ENCODE measurements at regions not wholly inside any gene's neighbourhood (a gene's known extent, or its start where the extent isn't known, plus 50 kb on each side); places are given as distances from the start of the nearest gene placed in this dataset.

DNA sequence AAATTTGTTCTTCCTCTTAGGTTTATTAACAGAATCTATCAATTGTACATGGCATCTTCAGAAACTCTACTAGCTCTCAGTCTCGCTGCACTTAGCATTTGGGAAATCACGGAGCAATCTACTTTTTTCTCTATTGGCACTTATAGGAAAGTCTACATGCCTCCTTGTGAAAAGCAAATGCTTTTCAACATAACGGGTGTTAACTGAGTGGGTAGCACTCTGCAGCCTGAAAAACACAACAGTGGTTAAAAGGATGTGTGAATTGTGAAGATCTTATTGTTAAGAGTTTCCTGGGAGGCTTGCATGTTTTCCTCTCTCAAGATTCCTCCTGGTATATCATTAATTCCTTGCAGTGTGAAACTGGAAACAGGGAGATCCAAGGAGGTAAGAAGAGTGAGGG is 204.2 kb upstream of the SESN3 start:
- Mint-ChIP-seq H3K36me3 (ENCODE audit: low read depth) (0 out of 2 replicates have a peak, but pooled peaks cover 5% of the 10 kb centered on the region), H3K4me1 (ENCODE audit: low read depth) (no peaks in the 10 kb centered on the region), H3K27ac (no peak overlapping the region), H3K4me3 (no peak overlapping the region), H3K9me3 (peaks cover 11% of the 10 kb centered on the region; the same call in 1 of the 2 replicates), H3K27me3 (ENCODE audit: insufficient read depth) (no peaks in the 10 kb centered on the region)
- no peak for DNase-seq
- TF ChIP-seq, protein P1, sequence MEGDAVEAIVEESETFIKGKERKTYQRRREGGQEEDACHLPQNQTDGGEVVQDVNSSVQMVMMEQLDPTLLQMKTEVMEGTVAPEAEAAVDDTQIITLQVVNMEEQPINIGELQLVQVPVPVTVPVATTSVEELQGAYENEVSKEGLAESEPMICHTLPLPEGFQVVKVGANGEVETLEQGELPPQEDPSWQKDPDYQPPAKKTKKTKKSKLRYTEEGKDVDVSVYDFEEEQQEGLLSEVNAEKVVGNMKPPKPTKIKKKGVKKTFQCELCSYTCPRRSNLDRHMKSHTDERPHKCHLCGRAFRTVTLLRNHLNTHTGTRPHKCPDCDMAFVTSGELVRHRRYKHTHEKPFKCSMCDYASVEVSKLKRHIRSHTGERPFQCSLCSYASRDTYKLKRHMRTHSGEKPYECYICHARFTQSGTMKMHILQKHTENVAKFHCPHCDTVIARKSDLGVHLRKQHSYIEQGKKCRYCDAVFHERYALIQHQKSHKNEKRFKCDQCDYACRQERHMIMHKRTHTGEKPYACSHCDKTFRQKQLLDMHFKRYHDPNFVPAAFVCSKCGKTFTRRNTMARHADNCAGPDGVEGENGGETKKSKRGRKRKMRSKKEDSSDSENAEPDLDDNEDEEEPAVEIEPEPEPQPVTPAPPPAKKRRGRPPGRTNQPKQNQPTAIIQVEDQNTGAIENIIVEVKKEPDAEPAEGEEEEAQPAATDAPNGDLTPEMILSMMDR (IDR thresholded peaks at IDR 0.05), result no peak

DNA sequence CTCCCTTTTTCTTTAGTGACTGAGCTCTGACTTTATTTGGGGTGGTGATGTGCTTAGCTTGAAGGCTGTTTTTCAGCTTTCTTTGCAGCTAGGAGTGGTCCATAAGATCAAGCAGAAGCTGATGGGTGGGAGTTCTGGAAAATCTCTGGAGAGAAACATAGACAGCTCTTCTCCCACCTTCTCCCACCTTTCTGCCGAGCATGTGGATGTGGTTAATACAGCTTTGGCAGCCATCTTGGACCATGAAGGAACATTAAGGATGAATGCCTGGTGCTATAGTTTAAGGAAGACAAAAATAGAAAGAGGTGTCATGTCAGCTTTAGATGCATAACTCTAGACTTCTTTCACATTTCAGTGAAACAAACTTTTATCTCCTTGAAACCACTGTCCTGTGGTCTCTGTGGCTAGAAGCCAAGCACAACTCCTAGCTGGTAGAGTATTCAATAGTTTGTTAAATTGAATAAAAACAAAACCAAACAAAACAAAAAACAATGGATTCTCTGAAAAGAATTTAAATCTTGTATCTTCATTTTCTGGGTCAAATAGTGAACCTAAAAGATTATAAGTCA is 203.6 kb upstream of the SESN3 start:
- peaks cover 11% of the 10 kb centered on the region; the same call in 1 of the 2 replicates for H3K9me3 Mint-ChIP-seq
- TF ChIP-seq, protein P1 (IDR thresholded peaks at IDR 0.05), result no peak
- no peak for DNase-seq
- no peaks in the 10 kb centered on the region for H3K27me3 Mint-ChIP-seq (ENCODE audit: insufficient read depth)
- no peaks in the 10 kb centered on the region for H3K4me1 Mint-ChIP-seq (ENCODE audit: low read depth)
- H3K27ac Mint-ChIP-seq, result no peak overlapping the region
- no peak overlapping the region for H3K4me3 Mint-ChIP-seq
- H3K36me3 Mint-ChIP-seq (ENCODE audit: low read depth), result 0 out of 2 replicates have a peak, but pooled peaks cover 5% of the 10 kb centered on the region

DNA sequence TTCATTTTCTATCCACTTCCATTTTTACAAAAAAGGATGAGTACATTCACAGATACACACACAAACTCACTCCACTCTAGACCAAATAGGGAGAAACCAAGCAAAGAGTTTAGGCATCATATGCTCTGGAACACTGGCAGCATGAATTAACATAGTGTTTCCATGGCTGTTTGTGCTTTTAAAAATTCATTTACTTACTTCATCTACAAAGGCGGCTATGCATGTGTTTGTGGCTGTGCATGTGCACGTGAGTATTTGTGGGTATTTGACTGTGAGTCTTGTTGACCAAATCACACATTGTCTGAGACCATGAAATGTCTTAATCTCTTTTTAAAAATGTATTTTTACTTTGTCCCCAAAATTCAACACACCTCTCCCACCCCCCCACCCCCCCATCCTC is 203.0 kb upstream of the SESN3 start:
- Mint-ChIP-seq H3K4me3 (no peak overlapping the region), H3K27ac (no peak overlapping the region), H3K4me1 (ENCODE audit: low read depth) (no peaks in the 10 kb centered on the region), H3K9me3 (peaks cover 11% of the 10 kb centered on the region; the same call in 1 of the 2 replicates), H3K27me3 (ENCODE audit: insufficient read depth) (no peaks in the 10 kb centered on the region), H3K36me3 (ENCODE audit: low read depth) (0 out of 2 replicates have a peak, but pooled peaks cover 5% of the 10 kb centered on the region)
- TF ChIP-seq, protein P1 (IDR thresholded peaks at IDR 0.05), result no peak
- DNase-seq, result no peak

DNA sequence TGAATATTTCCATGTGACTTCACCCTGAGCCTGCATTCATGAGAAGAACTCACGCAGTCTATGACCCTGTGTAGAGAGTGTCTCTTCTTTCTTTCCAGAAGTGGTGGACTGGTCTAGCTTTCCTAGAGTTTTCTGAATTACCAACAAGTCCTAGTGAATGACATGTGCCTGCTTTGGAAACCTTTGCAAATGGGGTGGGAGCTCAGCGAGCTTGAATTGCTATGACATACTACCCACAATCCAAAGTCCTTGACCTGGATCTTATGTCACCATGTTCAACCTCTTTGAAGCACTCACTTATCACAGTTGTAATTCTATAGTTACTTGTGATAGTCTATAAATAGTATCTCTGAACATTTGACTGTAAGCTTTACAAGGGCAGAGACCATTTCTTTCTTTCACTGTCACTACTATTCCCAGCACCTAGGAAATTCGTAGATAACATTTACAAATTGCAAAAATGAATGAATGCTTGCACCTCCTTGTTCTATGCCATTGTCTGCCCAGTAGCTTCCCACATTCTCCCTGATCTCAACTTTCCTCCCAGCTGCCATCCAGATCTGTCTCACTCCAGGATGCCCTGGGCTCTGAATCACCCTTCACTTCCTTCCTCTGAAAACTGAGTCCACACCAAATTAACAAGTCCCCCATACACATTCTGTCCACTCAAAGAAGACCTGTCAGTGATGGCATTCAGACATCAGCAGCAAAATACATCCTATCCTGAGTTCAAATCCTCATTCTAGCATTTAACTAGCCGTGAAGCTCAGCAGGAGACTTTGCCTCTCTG is 201.9 kb upstream of the SESN3 start:
- Mint-ChIP-seq H3K27ac (no peak overlapping the region), H3K4me1 (ENCODE audit: low read depth) (no peaks in the 10 kb centered on the region), H3K27me3 (ENCODE audit: insufficient read depth) (no peaks in the 10 kb centered on the region), H3K9me3 (peaks cover 11% of the 10 kb centered on the region; the same call in 1 of the 2 replicates), H3K4me3 (no peak overlapping the region), H3K36me3 (ENCODE audit: low read depth) (0 out of 2 replicates have a peak, but pooled peaks cover 5% of the 10 kb centered on the region)
- DNase-seq, result no peak
- TF ChIP-seq, protein P1 (IDR thresholded peaks at IDR 0.05), result no peak

DNA sequence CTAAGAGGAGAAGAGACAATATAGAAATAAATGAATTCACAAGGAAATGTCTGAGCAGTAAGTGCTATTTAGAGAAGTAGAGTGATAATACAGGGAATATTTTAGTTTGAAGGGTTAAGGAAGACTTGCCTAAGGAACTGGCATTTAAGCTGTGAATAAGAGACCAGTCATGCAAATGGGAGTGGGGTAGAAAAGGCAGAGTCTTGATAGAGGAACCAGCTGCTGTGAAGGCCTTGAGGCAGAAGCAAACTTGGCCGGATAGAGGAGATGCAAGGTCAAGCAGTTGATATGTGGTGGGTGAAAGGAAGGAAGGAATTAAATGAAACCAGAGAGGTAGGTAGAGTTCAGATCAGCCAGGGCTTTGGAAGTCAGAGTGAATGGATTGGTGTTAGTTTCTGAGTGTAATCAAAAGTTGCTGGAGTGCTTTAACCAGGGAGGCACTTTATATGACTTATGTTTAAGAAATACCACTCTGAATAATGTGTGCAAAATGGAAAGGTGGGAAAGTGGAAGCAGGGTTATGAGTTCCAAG is 198.4 kb upstream of the SESN3 start:
- H3K36me3 Mint-ChIP-seq (ENCODE audit: low read depth), result no peaks in the 10 kb centered on the region
- H3K27me3 Mint-ChIP-seq (ENCODE audit: insufficient read depth), result no peaks in the 10 kb centered on the region; the same call in 1 of the 2 replicates
- H3K9me3 Mint-ChIP-seq, result peaks cover 5% of the 10 kb centered on the region; the same call in 1 of the 2 replicates
- H3K4me3 Mint-ChIP-seq, result no peak overlapping the region
- no peak overlapping the region for H3K27ac Mint-ChIP-seq
- H3K4me1 Mint-ChIP-seq (ENCODE audit: low read depth), result no peaks in the 10 kb centered on the region
- TF ChIP-seq, protein P1 (IDR thresholded peaks at IDR 0.05), result no peak
- no peak for DNase-seq

Measured in HFFc6 (cell line).